Neuronal stem cell (in vitro differentiated cells): ENCODE measurements at regions not wholly inside any gene's neighbourhood (a gene's known extent, or its start where the extent isn't known, plus 50 kb on each side); places are given as distances from the start of the nearest gene placed in this dataset.

Experiments used
- DNase-seq: peaks from one replicate; pipeline ENCODE4 v3.0.0-alpha.2; 2013; ENCODE audit warnings: low spot score
- H2AFZ ChIP-seq: one replicate; pipeline ENCODE4 v1.6.1; 2013; ENCODE audit warnings: mild to moderate bottlenecking, low read length, inconsistent platforms
- H2AK5ac ChIP-seq: 2 replicates; pipeline ENCODE4 v1.6.1; 2013; ENCODE audit warnings: low read depth, mild to moderate bottlenecking, inconsistent platforms, low read length, moderate library complexity, mixed read lengths
- H2BK120ac ChIP-seq: 2 replicates; pipeline ENCODE4 v1.6.1; 2013; ENCODE audit warnings: low read depth, mild to moderate bottlenecking, inconsistent platforms, low read length, moderate library complexity, mixed read lengths
- H2BK12ac ChIP-seq: one replicate; pipeline ENCODE4 v1.6.1; 2013; ENCODE audit warnings: low read length, inconsistent platforms
- H2BK15ac ChIP-seq: 2 replicates; pipeline ENCODE4 v1.6.1; 2013; ENCODE audit warnings: mild to moderate bottlenecking, low read length, inconsistent platforms, mixed read lengths
- H2BK5ac ChIP-seq: one replicate; pipeline ENCODE4 v1.6.1; 2013; ENCODE audit warnings: inconsistent platforms, mild to moderate bottlenecking, low read length, moderate library complexity
- H3K14ac ChIP-seq: one replicate; pipeline ENCODE4 v1.6.1; 2013; ENCODE audit warnings: low read length, inconsistent platforms
- H3K18ac ChIP-seq: 2 replicates; pipeline ENCODE4 v1.6.1; 2013; ENCODE audit warnings: low read length, inconsistent platforms
- H3K23ac ChIP-seq: 2 replicates; pipeline ENCODE4 v1.6.1; 2013; ENCODE audit warnings: low read depth, mild to moderate bottlenecking, mixed read lengths, low read length, inconsistent platforms; ENCODE audit not compliant: poor library complexity
- H3K27ac ChIP-seq: replicated peaks from 3 replicates; pipeline ENCODE4 v1.5.1; 2013; ENCODE audit warnings: low read length, inconsistent platforms
- H3K27me3 ChIP-seq, 3 experiments: 2 replicates each; pipeline ENCODE4 v1.6.1; 2013; ENCODE audit warnings: low read length in 3 of 3, mild to moderate bottlenecking in 2 of 3, inconsistent platforms in 1 of 3, low read depth in 1 of 3, mixed read lengths in 1 of 3, moderate library complexity in 1 of 3; ENCODE audit not compliant: control insufficient read depth in 3 of 3, insufficient read depth in 3 of 3
- H3K36me3 ChIP-seq, 2 donors: replicated peaks in 1 of 2; 2 replicates each; pipeline ENCODE4 v1.6.1; 2013; ENCODE audit warnings: low read length in 2 of 2; ENCODE audit not compliant: control insufficient read depth in 2 of 2, insufficient read depth in 2 of 2
- H3K4ac ChIP-seq: 2 replicates; pipeline ENCODE4 v1.6.1; 2013; ENCODE audit warnings: inconsistent platforms, mild to moderate bottlenecking, low read length, moderate library complexity
- H3K4me1 ChIP-seq, 2 donors: 1 replicate in 1 of 2; 2 replicates in 1 of 2; pipeline ENCODE4 v1.6.1; 2013; ENCODE audit warnings: low read length in 2 of 2, low read depth in 1 of 2; ENCODE audit not compliant: control insufficient read depth in 2 of 2, insufficient read depth in 1 of 2
- H3K4me2 ChIP-seq: one replicate; pipeline ENCODE4 v1.6.1; 2013; ENCODE audit warnings: mild to moderate bottlenecking, low read length, inconsistent platforms; ENCODE audit not compliant: insufficient read depth, poor library complexity, severe bottlenecking
- H3K4me3 ChIP-seq, 2 donors: 2 replicates each; pipeline ENCODE4 v1.5.1; 2013; ENCODE audit warnings: low read length in 2 of 2, mild to moderate bottlenecking in 2 of 2, inconsistent platforms in 1 of 2, moderate library complexity in 1 of 2
- H3K79me1 ChIP-seq: one replicate; pipeline ENCODE4 v1.6.1; 2013; ENCODE audit warnings: low read depth, mild to moderate bottlenecking, inconsistent platforms, low read length, moderate library complexity
- H3K9ac ChIP-seq: one replicate; pipeline ENCODE4 v1.6.1; 2013; ENCODE audit warnings: mild to moderate bottlenecking, low read depth, low read length, inconsistent platforms; ENCODE audit not compliant: poor library complexity
- H3K9me3 ChIP-seq, 2 donors: replicated peaks in 1 of 2; 2 replicates each; pipeline versions ENCODE3 to v1.6.1; 2013; ENCODE audit warnings: low read length in 2 of 2, mild to moderate bottlenecking in 2 of 2, inconsistent platforms in 1 of 2, low read depth in 1 of 2, mixed read lengths in 1 of 2, moderate library complexity in 1 of 2; ENCODE audit not compliant: control insufficient read depth in 2 of 2, insufficient read depth in 1 of 2
- H4K8ac ChIP-seq: one replicate; pipeline ENCODE4 v1.6.1; 2013; ENCODE audit warnings: low read depth, mild to moderate bottlenecking, inconsistent platforms, low read length, moderate library complexity
- H4K91ac ChIP-seq: one replicate; pipeline ENCODE4 v1.6.1; 2013; ENCODE audit warnings: low read length, low read depth, mild to moderate bottlenecking, inconsistent platforms; ENCODE audit not compliant: poor library complexity
- WGBS, 2 donors: extraction: QIAGEN DNeasy Blood & Tissue Kit; methylation state at CpG; one replicate each; pipeline ENCODE4 v1.1.7; 2013; ENCODE audit warnings: missing lambda C conversion rate in 2 of 2, mixed read lengths in 1 of 2; ENCODE audit not compliant: insufficient read length in 2 of 2, insufficient replicate concordance in 1 of 2; ENCODE audit errors: extremely low coverage in 2 of 2; 5-methylcytosine and 5-hydroxymethylcytosine counted together

DNA sequence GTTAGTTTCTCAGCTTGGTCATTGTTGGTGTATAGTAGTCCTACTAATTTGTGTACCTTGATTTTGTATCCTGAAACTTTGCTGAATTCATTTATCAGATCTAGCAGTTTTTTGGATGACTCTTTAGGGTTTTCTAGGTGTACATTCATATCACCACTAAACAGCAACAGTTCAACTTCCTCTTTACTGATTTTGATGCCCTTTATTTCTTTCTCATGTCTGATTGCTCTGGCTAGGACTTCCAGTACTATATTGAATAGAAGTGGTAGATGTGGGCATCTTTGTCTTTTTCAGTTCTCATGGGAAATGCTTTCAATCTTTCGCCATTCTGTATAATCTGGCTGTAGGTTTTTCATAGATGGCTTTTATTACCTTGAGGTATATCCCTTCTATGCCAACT is 61.3 kb upstream of the HEY2 start:
- H3K27ac ChIP-seq, result no peak overlapping the region
- H3K4me3 ChIP-seq, result no peak overlapping the region
- H3K36me3 ChIP-seq, result no peaks in the 10 kb centered on the region
- H3K9me3 ChIP-seq, result peaks cover 0 to 9% of the 10 kb centered on the region in 2 donors
- H2AFZ ChIP-seq, result no peak overlapping the region
- peaks cover 0 to 44% (median 0%) of the 10 kb centered on the region in 3 experiments for H3K27me3 ChIP-seq
- no peak overlapping the region for H3K18ac ChIP-seq
- no peak overlapping the region for H4K8ac ChIP-seq
- no peak overlapping the region for H2BK15ac ChIP-seq
- H2BK120ac ChIP-seq, result no peak overlapping the region
- no peak overlapping the region for H2AK5ac ChIP-seq
- no peak overlapping the region for H3K9ac ChIP-seq
- no peaks in the 10 kb centered on the region for H3K4me1 ChIP-seq
- H2BK12ac ChIP-seq, result no peak overlapping the region
- no peak overlapping the region for H2BK5ac ChIP-seq
- no peak overlapping the region for H3K4me2 ChIP-seq
- no peak overlapping the region for H3K23ac ChIP-seq
- H4K91ac ChIP-seq, result no peak overlapping the region
- WGBS, 2 donors, result no CpG with 5 or more reads among the region's 1 CpG
- no peaks in the 10 kb centered on the region for H3K79me1 ChIP-seq
- no peak overlapping the region for H3K4ac ChIP-seq
- no peak overlapping the region for H3K14ac ChIP-seq
- DNase-seq, result no peak

DNA sequence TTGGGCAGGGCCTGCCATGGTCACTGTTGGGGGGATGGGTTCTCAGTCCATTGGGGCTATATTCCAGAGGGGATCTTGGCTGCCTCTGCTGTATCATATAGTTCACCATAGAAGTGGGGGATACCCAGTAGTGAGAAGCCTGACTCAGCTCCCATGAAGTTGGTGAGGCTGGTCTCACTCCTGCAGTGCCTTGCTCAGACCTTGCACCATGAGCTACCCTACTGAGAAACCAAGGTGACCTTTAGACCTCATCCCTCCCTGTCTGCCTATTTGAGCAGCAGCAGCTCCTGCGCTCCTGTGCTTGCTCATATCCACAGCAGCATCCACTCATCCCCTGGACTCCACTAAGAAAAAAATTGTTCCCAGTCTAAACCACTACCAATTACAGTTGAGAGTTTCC is 56.0 kb upstream of the HEY2 start:
- no peak overlapping the region for H4K91ac ChIP-seq
- H2AK5ac ChIP-seq, result no peak overlapping the region
- no peak overlapping the region for H3K9ac ChIP-seq
- no peaks in the 10 kb centered on the region for H3K79me1 ChIP-seq
- no peak overlapping the region for H4K8ac ChIP-seq
- H3K23ac ChIP-seq, result no peak overlapping the region
- DNase-seq, result no peak
- no peaks in the 10 kb centered on the region for H3K36me3 ChIP-seq
- H3K27ac ChIP-seq, result no peak overlapping the region
- H3K4me2 ChIP-seq, result no peak overlapping the region
- no peak overlapping the region for H2BK12ac ChIP-seq
- H3K4me3 ChIP-seq, result peak overlapping the region in 1 of 2 donors; percentile 34
- no CpG with 5 or more reads among the region's 1 CpG for WGBS, 2 donors
- H3K27me3 ChIP-seq, result peaks cover 0 to 79% (median 0%) of the 10 kb centered on the region in 3 experiments
- no peak overlapping the region for H3K4ac ChIP-seq
- H2BK15ac ChIP-seq, result no peak overlapping the region
- H2BK120ac ChIP-seq, result no peak overlapping the region
- H2AFZ ChIP-seq, result no peak overlapping the region
- peaks cover 0 to 22% of the 10 kb centered on the region in 2 donors for H3K9me3 ChIP-seq
- no peak overlapping the region for H2BK5ac ChIP-seq
- no peak overlapping the region for H3K14ac ChIP-seq
- no peaks in the 10 kb centered on the region for H3K4me1 ChIP-seq
- H3K18ac ChIP-seq, result no peak overlapping the region

DNA sequence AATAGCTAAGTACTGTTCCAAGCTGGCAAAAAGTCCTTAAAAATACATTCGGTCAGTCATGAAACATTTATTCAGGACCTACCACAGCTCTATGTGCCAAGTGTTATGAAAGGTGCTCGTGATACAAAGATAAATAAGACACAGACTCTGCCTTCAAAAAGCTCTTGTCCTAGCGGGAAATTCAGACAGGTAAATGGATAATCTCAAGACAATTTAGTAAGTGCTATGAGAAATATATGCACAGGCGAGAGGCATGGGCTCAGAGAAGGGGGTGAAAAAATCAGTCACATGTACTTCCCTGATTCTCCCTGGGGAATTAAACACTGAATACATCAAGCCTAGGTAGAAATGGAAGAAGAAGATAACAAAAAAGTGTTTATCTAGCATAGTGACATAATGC is 49.8 kb upstream of the HEY2 start:
- no peak overlapping the region for H4K91ac ChIP-seq
- no peak overlapping the region for H3K9ac ChIP-seq
- H2BK120ac ChIP-seq, result no peak overlapping the region
- no peak overlapping the region for H4K8ac ChIP-seq
- WGBS, 2 donors, result no CpG with 5 or more reads among the region's 4 CpGs
- H3K27ac ChIP-seq, result no peak overlapping the region
- no peak overlapping the region for H2AFZ ChIP-seq
- H2BK15ac ChIP-seq, result no peak overlapping the region
- no peak overlapping the region for H3K4me2 ChIP-seq
- H2BK12ac ChIP-seq, result no peak overlapping the region
- no peak overlapping the region for H2AK5ac ChIP-seq
- no peak overlapping the region for H3K18ac ChIP-seq
- no peak overlapping the region for H3K4ac ChIP-seq
- no peak overlapping the region for H3K23ac ChIP-seq
- peaks cover 0 to 10% of the 10 kb centered on the region in 2 donors for H3K4me1 ChIP-seq
- no peak for DNase-seq
- peaks cover 0 to 57% (median 0%) of the 10 kb centered on the region in 3 experiments for H3K27me3 ChIP-seq
- peaks cover 0 to 9% of the 10 kb centered on the region in 2 donors for H3K9me3 ChIP-seq
- no peaks in the 10 kb centered on the region for H3K79me1 ChIP-seq
- no peaks in the 10 kb centered on the region for H3K36me3 ChIP-seq
- H3K14ac ChIP-seq, result no peak overlapping the region
- no peak overlapping the region for H2BK5ac ChIP-seq
- no peak overlapping the region for H3K4me3 ChIP-seq
